ENCODE measurements at regions not wholly inside any gene's neighbourhood (a gene's known extent, or its start where the extent isn't known, plus 50 kb on each side); places are given as distances from the start of the nearest gene placed in this dataset.

DNA sequence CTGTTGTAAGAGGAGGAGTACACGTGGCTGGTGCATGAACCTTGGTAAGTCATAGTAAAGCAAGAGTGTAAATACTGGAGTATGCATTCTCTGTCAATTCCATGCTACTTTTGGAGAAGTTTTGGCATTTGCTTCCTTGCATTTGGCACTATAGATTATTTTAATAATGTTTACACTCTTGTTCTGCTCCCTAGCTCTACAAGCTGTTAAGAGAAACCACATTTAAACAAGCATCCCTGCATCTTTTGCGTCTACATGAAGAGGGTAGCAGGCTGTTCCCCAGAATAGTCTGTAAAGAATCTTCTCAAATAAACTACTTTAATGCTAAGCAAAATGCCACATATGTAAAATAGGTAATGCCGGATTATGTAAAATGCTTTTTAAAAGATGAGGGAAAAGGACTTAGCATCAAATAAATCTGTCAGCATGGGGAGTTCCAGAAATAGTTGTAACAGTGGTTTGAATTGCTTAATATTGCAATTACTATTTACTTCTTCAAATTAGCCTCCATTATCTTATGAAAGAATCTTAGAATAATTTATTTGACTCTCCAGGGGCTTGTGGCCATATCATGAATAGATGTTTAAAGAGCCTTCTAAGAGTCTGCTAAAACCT lies 2127.3 kb upstream of the WWC1 start:
- no peak for TF ChIP-seq MAX (IDR thresholded peaks at IDR 0.05; ENCODE audit: low read depth, low read length)
- TF ChIP-seq MYC (IDR thresholded peaks at IDR 0.05; ENCODE audit: low read depth, low read length): no peak
- TF ChIP-seq, protein P1, sequence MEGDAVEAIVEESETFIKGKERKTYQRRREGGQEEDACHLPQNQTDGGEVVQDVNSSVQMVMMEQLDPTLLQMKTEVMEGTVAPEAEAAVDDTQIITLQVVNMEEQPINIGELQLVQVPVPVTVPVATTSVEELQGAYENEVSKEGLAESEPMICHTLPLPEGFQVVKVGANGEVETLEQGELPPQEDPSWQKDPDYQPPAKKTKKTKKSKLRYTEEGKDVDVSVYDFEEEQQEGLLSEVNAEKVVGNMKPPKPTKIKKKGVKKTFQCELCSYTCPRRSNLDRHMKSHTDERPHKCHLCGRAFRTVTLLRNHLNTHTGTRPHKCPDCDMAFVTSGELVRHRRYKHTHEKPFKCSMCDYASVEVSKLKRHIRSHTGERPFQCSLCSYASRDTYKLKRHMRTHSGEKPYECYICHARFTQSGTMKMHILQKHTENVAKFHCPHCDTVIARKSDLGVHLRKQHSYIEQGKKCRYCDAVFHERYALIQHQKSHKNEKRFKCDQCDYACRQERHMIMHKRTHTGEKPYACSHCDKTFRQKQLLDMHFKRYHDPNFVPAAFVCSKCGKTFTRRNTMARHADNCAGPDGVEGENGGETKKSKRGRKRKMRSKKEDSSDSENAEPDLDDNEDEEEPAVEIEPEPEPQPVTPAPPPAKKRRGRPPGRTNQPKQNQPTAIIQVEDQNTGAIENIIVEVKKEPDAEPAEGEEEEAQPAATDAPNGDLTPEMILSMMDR (IDR thresholded peaks at IDR 0.05; ENCODE audit: low read depth, low read length): no peak
- no peak for TF ChIP-seq POLR2A (IDR thresholded peaks at IDR 0.05; ENCODE audit: extremely low read depth, insufficient read length)

GRCh38 chr5:166165596-166165995 lies 2125.8 kb upstream of the WWC1 start:
- TF ChIP-seq MYC (IDR thresholded peaks at IDR 0.05; ENCODE audit: low read depth, low read length) (no peak), POLR2A (IDR thresholded peaks at IDR 0.05; ENCODE audit: extremely low read depth, insufficient read length) (no peak)
- TF ChIP-seq, protein P1 (IDR thresholded peaks at IDR 0.05; ENCODE audit: low read depth, low read length): no peak
- peak; percentile 25 for DNase-seq (ENCODE audit: low read depth)
- H3K4me3 ChIP-seq (ENCODE audit: low read depth, low read length): no peak overlapping the region

More for the DNA sequence above, 2127.3 kb upstream of the WWC1 start:
- DNase-seq (ENCODE audit: low read depth): no peak
- no peak overlapping the region for H3K4me3 ChIP-seq (ENCODE audit: low read depth, low read length)

- DNase-seq (ENCODE audit: low read depth): no peak
- TF ChIP-seq POLR2A (IDR thresholded peaks at IDR 0.05; ENCODE audit: extremely low read depth, insufficient read length): no peak
- TF ChIP-seq, protein P1 (IDR thresholded peaks at IDR 0.05; ENCODE audit: low read depth, low read length): no peak
- no peak for TF ChIP-seq MAX (IDR thresholded peaks at IDR 0.05; ENCODE audit: low read depth, low read length)
- TF ChIP-seq MYC (IDR thresholded peaks at IDR 0.05; ENCODE audit: low read depth, low read length): no peak
- no peak overlapping the region for H3K4me3 ChIP-seq (ENCODE audit: low read depth, low read length)
Observed at GRCh38 chr5:166166071-166166470, 2125.4 kb upstream of the WWC1 start.

DNA sequence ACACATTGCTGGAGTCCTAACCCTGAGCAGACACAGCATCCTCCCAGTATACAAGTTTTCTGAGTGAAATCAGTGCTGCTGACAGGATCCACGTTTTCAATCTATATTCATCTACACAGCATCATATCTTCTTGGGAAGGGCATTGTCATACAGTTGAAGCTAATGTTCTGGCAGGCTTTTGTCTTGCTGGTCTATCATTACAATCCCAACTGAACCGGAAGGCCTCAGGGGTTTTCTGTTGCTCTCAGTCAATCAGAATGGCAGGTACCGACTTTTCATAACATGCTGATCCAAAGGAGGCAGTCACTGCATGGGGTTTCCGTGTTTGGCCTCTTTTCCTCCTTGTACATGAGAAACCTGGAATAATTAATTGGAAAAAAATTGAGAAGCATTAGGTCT lies 2118.8 kb upstream of the WWC1 start:
- H3K4me3 ChIP-seq (ENCODE audit: low read depth, low read length): no peak overlapping the region
- DNase-seq (ENCODE audit: low read depth): no peak
- TF ChIP-seq POLR2A (IDR thresholded peaks at IDR 0.05; ENCODE audit: extremely low read depth, insufficient read length) (no peak), MAX (IDR thresholded peaks at IDR 0.05; ENCODE audit: low read depth, low read length) (no peak)
- TF ChIP-seq, protein P1 (IDR thresholded peaks at IDR 0.05; ENCODE audit: low read depth, low read length): no peak

DNA sequence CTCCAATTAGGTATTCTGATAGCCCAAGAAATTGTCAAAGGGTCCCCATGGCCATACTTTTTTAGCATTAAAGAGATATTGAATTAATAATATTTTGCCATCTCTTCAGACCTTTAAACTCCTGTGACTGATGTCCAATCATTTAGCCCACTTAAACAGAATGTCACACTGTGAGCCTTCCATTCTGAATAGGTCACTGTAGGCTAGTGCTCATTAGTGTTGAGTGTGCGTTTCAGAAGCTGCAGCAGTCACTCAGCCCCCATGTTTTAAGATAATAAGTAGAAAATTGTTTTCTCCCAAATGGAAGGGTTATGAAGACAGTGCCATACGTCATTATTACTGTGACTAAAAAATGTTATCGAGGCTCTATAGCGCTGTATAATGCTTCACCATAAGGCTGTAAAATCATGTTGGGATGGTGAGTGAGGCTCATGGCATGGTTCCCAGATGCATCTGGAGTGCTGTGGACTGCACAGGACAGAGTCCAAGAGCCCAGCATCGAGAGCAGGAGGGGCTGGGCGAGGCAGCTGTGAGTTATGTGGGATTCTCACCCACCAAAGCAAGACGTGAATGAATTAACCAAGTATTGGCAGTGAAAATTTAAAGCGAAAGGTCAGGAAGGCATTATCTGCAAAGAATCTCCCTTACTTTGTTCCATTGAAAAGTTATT lies 2112.9 kb upstream of the WWC1 start:
- TF ChIP-seq MYC (IDR thresholded peaks at IDR 0.05; ENCODE audit: low read depth, low read length) (no peak), POLR2A (IDR thresholded peaks at IDR 0.05; ENCODE audit: extremely low read depth, insufficient read length) (no peak), MAX (IDR thresholded peaks at IDR 0.05; ENCODE audit: low read depth, low read length) (no peak)
- TF ChIP-seq, protein P1 (IDR thresholded peaks at IDR 0.05; ENCODE audit: low read depth, low read length): no peak
- H3K4me3 ChIP-seq (ENCODE audit: low read depth, low read length): no peak overlapping the region
- no peak for DNase-seq (ENCODE audit: low read depth)

All from NB4 (cell line).